Testis (tissue), 2 donors: ENCODE measurements at regions not wholly inside any gene's neighbourhood (a gene's known extent, or its start where the extent isn't known, plus 50 kb on each side); places are given as distances from the start of the nearest gene placed in this dataset.

Experiments used
- POLR2A ChIP-seq: fragments of 450-650 bp; IDR thresholded peaks from one replicate; pipeline ENCODE4 v1.6.1; 2017; ENCODE audit warnings: antibody characterized with exemption, mild to moderate bottlenecking, moderate library complexity
- TF ChIP-seq, protein P1 (sequence below), 3 experiments: fragments of 450-650 bp in 2 of 3; fragments of 200-600 bp in 1 of 3; sonication (generic) in 1 of 3; IDR thresholded peaks; one replicate each; pipeline ENCODE4 v1.5.1; 2016 to 2019; ENCODE audit warnings: antibody characterized with exemption in 3 of 3, mild to moderate bottlenecking in 2 of 3, moderate library complexity in 1 of 3

- TF ChIP-seq, protein P1, sequence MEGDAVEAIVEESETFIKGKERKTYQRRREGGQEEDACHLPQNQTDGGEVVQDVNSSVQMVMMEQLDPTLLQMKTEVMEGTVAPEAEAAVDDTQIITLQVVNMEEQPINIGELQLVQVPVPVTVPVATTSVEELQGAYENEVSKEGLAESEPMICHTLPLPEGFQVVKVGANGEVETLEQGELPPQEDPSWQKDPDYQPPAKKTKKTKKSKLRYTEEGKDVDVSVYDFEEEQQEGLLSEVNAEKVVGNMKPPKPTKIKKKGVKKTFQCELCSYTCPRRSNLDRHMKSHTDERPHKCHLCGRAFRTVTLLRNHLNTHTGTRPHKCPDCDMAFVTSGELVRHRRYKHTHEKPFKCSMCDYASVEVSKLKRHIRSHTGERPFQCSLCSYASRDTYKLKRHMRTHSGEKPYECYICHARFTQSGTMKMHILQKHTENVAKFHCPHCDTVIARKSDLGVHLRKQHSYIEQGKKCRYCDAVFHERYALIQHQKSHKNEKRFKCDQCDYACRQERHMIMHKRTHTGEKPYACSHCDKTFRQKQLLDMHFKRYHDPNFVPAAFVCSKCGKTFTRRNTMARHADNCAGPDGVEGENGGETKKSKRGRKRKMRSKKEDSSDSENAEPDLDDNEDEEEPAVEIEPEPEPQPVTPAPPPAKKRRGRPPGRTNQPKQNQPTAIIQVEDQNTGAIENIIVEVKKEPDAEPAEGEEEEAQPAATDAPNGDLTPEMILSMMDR (IDR thresholded peaks at IDR 0.05), result no peak
- TF ChIP-seq POLR2A, result no peak
Measured at GRCh38 chr20:40524071-40524470, 165.0 kb downstream of the MAFB start.
